ENCODE measurements at regions not wholly inside any gene's neighbourhood (a gene's known extent, or its start where the extent isn't known, plus 50 kb on each side); places are given as distances from the start of the nearest gene placed in this dataset.
"Not testable (repeated sequence)": the region's sequence is repeated elsewhere in the genome, so short reads cannot be mapped to it uniquely, and the experiment has no call there.

DNA sequence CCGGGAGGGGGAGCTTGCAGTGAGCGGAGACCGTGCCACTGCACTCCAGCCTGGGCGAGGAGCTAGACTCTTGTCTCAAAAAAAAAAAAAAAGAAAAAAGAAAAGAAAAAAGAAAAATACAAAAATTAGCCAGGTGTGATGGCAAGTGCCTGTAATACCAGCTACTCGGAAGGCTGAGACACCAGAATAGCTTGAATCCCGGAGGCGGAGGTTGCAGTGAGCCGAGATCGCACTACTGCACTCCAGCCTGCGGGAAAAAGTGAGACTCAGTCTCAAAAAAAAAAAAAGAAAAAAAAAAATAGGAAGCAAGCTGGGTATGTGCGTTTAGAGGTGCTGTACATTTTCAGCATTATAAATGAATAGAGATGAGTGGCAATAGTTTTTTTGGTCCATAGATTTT is 129.3 kb downstream of the CDRT15L2 start:
- H4K20me1 ChIP-seq (replicated peaks; ENCODE audit: control insufficient read depth, insufficient read depth, low read length); H3K4me2 ChIP-seq (ENCODE audit: insufficient read depth, low read length); FAIRE-seq; H3K27me3 ChIP-seq (ENCODE audit: control insufficient read depth in 2 of 2, insufficient read depth in 2 of 2, low read length in 2 of 2); H3K4me1 ChIP-seq (replicated peaks in 1 of 2; ENCODE audit: control insufficient read depth in 2 of 2, insufficient read depth in 2 of 2, low read length in 2 of 2); ATAC-seq; H3K9ac ChIP-seq (ENCODE audit: insufficient read depth in 1 of 2, low read depth in 2 of 2, low read length in 2 of 2); H3K79me2 ChIP-seq (ENCODE audit: control insufficient read depth, insufficient read depth, low read length); POLR2A ChIA-PET; H2AFZ ChIP-seq (ENCODE audit: low read depth, low read length); intact Hi-C loops (cut with micrococcal nuclease); H3K9me3 ChIP-seq (replicated peaks; ENCODE audit: control insufficient read depth, insufficient read depth, low read depth, low read length); CTCF ChIA-PET (ENCODE audit: low intra/inter-chr PET ratio); H3K4me3 ChIP-seq; in situ Hi-C loops (cut with MboI); H3K9me1 ChIP-seq (ENCODE audit: control insufficient read depth, insufficient read depth, low read length); H3K36me3 ChIP-seq (ENCODE audit: control insufficient read depth, insufficient read depth, low read length); DNase-seq (ENCODE audit: extremely low read depth in 1 of 4, low spot score in 3 of 4); BruUV-seq (replicated peaks); H3K27ac ChIP-seq (ENCODE audit: extremely low read depth, low read depth, low read length): not testable (repeated sequence)
- WGBS (ENCODE audit: insufficient coverage, low coverage, missing lambda C conversion rate) = 18% methylated on average over 3 of the region's 11 CpGs

DNA sequence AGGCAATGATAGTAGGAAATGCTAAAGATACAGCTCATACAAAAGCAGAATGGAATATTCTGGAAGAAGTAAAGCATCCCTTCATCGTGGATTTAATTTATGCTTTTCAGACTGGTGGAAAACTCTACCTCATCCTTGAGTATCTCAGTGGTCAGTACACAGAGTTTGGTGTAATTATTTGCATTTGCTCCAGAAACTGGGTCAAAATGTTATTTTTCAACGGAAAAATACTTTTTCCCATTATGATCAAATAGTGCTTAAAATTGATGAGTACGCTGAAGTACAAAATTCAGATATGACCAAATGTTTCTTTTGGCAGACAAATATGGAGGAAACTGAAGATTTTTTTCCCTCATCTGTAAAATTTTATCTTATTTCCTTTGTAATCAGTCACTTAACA is 137.0 kb downstream of the CDRT15L2 start:
- H3K36me3 ChIP-seq (ENCODE audit: control insufficient read depth, insufficient read depth, low read length); H3K9me3 ChIP-seq (replicated peaks; ENCODE audit: control insufficient read depth, insufficient read depth, low read depth, low read length); H3K9ac ChIP-seq (ENCODE audit: insufficient read depth in 1 of 2, low read depth in 2 of 2, low read length in 2 of 2); H4K20me1 ChIP-seq (replicated peaks; ENCODE audit: control insufficient read depth, insufficient read depth, low read length); H3K4me3 ChIP-seq; H3K27me3 ChIP-seq (ENCODE audit: control insufficient read depth in 2 of 2, insufficient read depth in 2 of 2, low read length in 2 of 2); H3K9me1 ChIP-seq (ENCODE audit: control insufficient read depth, insufficient read depth, low read length); DNase-seq (ENCODE audit: extremely low read depth in 1 of 4, low spot score in 3 of 4); H3K79me2 ChIP-seq (ENCODE audit: control insufficient read depth, insufficient read depth, low read length); ATAC-seq; FAIRE-seq; intact Hi-C loops (cut with micrococcal nuclease); H3K4me2 ChIP-seq (ENCODE audit: insufficient read depth, low read length); POLR2A ChIA-PET; BruUV-seq (replicated peaks); CTCF ChIA-PET (ENCODE audit: low intra/inter-chr PET ratio); H3K4me1 ChIP-seq (replicated peaks in 1 of 2; ENCODE audit: control insufficient read depth in 2 of 2, insufficient read depth in 2 of 2, low read length in 2 of 2); in situ Hi-C loops (cut with MboI); H2AFZ ChIP-seq (ENCODE audit: low read depth, low read length); H3K27ac ChIP-seq (ENCODE audit: extremely low read depth, low read depth, low read length): not testable (repeated sequence)
- 4% methylated on average over 3 of the region's 3 CpGs for WGBS (ENCODE audit: insufficient coverage, low coverage, missing lambda C conversion rate)
